Sigmoid colon (tissue), 4 donors: ENCODE measurements at regions not wholly inside any gene's neighbourhood (a gene's known extent, or its start where the extent isn't known, plus 50 kb on each side); places are given as distances from the start of the nearest gene placed in this dataset.

ENCODE experiments used
- EP300 ChIP-seq, 4 donors: sonication (generic); formaldehyde crosslinking; IDR thresholded peaks; one replicate each; pipeline ENCODE4 v1.6.1; 2017; ENCODE audit warnings: antibody characterized with exemption in 4 of 4
- POLR2A ChIP-seq, 2 donors: fragments of 450-650 bp; IDR thresholded peaks; one replicate each; pipeline ENCODE4 v1.6.1; 2016; ENCODE audit warnings: antibody characterized with exemption in 2 of 2, mild to moderate bottlenecking in 2 of 2, moderate library complexity in 2 of 2
- POLR2AphosphoS5 ChIP-seq, 4 donors: sonication (generic); formaldehyde crosslinking; IDR thresholded peaks; one replicate each; pipeline ENCODE4 v1.6.1; 2017; ENCODE audit warnings: antibody characterized with exemption in 4 of 4

DNA sequence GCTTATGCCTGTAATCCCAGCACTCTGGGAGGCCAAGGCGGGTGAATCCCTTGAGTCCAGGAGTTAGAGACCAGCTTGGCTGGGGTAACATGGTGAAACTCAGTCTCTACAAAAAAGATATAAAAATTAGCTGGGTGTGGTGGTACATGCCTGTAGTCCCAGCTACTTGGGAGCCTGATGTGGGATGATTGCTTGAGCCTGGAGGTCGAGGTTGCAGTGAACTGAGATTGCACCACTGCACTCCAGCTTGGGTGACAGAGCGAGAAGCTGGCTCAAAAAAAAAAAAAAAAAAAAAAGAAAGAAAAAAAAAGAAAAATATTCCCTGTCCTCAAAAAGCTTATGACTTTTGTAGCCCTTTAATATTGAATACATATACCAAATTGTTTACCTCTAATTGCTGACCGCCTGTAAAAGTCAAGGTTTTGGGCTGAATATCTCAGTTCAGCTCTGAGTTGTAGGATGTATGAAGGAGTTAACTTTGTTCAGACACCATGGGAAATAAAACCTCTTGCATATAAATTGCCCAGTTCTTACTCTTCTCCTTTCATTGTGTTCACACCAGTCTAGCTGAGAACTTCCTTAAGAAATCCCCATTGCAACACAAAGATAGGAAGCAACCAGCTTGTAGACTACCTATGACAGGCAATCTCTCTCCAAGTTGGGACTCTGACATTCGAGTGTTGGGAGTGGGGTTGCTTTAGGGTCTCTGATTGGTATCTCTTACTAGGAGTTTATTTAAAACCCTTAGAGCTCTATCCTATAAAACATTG is 97.6 kb upstream of the RASGRP1 start:
- TF ChIP-seq POLR2AphosphoS5 (IDR thresholded peaks at IDR 0.05), result no peak
- TF ChIP-seq EP300 (IDR thresholded peaks at IDR 0.05), result no peak
- no peak for TF ChIP-seq POLR2A (IDR thresholded peaks at IDR 0.05)
